Hematopoietic multipotent progenitor cell treated with erythropoietin and hydrocortisone succinate and interleukin-3 and kit ligand, for 6 days (in vitro differentiated cells): ENCODE measurements at regions not wholly inside any gene's neighbourhood (a gene's known extent, or its start where the extent isn't known, plus 50 kb on each side); places are given as distances from the start of the nearest gene placed in this dataset.
"Not testable (repeated sequence)": the region's sequence is repeated elsewhere in the genome, so short reads cannot be mapped to it uniquely, and the experiment has no call there.

Experiments used
- DNase-seq: peaks from one replicate; pipeline ENCODE4 v3.0.0-alpha.2; 2015

DNA sequence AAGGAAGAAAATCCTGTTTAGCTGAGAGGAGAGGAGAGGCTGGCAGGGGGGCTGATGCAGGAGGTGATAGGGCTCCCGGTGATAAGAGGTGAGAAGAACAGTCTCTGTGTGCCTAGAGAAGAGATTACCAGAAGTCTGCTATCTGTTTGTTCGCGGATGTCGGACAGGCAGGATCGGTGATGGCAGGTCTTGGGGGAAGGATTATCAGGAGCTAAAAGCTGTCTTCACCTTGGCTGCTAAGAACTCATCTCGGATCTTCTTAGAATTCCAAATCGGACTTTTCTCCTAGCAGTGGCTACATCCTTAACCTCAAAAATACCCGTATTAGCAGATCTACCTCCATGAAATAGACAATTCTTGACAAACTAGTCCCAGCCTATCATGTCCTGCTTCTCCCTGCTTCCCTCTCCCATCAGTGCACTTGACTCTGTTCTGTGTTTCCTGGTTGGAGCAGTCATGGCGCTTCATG is 282.1 kb upstream of the TRIB2 start:
- no peak for DNase-seq

DNA sequence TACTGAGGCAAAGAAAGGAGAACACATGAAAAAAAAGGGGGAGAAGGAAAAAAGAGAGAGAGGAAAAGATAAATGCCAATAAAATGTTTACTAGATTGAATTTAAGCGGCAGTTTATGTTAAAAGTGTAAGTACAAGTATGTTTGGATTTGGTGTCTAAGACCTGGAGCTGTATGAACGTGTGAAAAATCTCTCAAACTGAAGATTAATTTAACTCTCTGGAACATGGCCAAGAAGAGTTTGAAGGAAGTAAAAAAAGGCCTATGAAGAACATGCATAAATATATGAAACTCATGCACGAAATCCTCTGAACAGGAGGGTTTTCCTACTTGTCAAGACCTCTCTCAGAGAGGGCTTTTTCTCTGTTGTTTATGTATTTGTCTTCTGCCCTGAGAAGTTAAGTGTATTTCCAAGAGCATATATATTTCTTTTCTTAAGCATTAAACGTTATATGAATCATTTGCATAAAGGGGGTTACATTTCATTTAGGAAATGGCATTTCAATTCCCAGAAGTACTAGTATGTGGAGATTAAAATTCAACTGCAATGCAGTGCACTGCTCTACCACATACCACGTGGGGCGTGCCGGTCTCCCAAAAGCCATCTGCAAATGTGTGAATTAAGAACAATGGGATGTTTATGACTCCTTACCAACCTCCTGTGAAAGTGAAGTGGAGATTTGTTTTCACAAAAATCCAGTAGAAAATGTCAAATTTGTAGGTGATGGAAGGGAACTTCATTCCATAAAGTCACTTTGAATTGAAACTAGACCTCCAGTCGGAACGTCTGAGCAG is 281.1 kb upstream of the TRIB2 start:
- no peak for DNase-seq

DNA sequence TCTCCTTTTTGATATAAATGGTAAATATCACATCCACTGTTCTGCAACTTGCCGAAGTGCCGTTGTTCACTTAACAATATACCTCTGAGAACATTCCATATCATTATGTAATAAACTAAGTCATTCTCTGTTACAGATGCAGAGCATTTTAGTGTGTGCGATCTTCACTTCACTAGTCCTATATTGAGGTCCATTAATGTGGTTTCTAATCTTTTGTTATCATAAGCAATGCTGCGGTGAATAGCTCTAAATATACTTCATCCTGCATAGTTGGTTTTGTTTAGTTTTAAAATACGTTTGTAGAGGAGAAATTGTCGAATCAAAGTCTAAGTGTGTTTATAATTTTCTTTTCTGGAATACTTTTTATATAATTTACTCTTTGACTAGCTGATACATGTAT is 280.3 kb upstream of the TRIB2 start:
- DNase-seq: peak; percentile 51

DNA sequence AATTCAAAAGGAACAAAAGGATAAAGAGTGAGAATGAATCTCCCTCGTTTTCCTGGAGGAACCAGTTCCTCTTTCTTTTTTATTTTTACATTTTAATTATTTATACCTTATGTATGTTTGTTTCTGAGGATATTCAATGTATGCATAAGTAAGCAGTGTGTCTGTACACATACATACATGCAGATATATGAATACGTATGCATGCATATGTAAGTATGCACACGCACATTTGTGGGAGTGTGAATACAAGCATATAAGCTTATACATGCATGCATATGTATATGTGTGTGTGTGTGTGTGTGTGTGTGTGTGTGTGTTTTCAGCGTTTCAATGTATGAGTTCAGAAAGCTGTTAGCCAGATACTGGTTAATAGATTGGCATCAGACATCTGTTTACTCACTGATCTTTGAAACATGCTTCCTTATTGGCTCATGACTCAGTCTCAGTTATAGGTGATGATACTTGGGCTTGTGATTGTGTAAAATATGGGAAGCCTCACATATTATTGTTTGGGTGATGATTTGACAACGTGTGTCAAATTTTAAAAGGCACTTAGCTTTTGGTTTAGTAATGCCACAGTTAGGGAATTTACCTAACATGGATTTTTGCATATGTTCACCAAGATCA is 279.7 kb upstream of the TRIB2 start:
- DNase-seq: no peak

DNA sequence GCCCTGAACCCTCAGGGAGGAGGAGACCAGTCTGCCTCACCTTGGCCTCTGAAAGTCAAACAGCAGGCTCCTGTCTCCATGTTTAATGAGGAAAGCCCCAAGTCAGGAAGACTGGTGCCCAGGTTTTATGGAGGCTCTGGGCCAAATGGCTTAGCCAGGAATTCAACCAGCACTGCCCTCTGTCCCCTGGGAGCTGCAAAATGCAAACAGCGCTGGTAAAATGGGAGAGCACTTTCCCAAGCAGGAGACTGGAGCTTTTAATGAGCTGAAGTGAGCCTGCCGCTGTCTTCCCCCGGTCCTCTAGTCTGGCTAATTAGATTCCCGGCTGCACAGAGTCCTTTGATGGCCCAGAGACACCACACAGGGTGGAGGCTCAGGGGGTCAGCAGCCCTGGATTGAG is 276.0 kb upstream of the TRIB2 start:
- DNase-seq: no peak

DNA sequence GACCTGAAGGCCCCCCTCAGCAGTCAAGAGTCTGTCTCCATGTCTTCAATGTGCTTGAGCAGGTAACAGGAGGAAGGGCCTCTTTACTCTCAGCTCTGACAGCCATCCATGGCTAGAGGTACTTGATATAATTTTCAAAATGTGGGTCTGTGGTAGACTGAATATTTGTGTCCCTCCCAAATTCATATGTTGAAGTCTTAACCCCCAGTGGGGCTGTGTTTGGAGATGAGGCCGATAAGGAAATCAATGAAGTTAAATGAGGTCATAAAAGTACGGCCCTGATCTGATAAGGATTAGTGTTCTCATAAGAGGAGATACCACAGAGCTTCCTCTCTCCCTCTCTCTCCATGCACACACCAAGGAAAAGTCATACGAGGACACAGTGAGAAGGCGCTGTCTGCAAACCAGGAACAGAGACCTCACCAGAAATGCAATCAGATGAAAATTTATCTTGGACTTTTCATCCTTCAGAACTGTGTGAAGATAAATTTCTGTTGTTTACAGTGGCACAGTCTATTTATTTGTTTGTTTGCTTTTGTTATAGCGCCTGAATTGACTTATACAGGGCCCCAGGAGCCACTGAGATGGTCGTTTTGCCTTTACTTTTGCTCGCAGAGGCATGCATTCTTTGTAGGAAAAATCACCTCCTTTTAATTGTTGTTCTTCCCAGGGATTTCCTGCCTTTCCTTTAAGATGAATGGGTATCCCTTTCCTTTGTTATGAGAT is 274.8 kb upstream of the TRIB2 start:
- peak; percentile 29 for DNase-seq

DNA sequence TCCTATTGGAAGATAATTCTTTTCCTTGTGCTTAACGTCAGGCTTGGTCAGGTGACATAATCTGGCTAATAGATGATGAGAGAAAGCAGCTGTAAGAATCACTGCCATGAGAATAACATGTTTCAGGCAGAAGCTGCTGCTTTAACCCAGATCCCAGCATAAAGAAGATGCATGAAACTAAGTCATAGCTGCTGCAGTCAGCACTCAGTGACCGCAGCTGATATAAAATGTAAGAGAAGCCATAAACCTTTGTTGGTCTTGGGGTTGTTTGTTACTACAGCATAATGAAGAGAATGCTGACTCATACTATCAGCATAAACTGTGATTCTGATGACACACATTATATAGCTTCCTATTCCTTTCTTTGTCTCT is 274.3 kb upstream of the TRIB2 start:
- no peak for DNase-seq

DNA sequence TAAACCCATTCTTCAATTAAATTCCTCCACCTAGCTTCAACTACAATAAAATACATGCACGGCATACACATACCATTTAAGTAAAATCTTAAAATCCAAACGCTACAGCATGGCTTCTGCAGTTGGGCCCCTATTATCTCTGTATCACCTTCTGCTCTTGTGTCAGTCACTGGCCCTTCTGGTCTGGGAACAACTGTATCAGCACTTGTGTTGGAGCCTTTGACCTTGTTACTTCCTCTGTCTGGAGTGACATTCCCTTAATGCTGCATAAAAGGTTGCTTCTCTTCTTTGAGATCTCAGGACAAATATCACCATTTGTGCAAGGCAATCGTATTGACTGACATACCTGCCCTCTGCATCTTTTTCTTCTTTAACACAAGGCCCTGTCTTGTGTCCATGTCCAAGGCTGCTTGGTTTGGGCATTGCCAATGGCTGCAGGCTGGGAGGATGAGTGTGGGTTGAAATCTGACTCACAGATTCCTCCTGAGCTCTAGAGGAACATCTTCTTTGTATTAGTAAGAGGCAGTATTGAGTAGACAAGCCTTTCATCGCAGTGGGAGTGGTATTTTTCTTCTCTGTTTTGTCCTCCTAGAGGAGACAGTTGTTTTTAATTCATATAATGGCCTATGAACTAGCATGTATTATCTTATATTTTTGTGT is 267.8 kb upstream of the TRIB2 start:
- DNase-seq: peak; percentile 48

DNA sequence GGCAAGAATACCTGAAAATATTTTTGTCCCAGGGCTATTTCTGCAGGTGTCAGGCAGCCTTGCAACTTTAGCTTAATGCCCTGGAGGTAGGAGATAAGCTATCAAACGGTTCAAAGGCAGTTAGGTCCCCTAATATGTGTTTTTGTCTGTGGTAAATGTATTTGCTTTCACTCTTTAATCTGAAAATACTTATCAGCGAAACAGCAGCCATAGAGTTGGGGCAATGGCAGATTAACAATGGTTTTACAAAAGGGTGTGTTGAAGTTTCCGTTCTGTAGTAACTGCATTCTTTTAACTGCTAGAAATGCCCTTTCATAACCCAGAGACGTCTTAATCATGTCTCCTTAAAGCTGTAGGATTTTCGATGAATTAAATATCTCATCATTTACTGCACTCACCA is 265.0 kb upstream of the TRIB2 start:
- peak; percentile 95 for DNase-seq

DNA sequence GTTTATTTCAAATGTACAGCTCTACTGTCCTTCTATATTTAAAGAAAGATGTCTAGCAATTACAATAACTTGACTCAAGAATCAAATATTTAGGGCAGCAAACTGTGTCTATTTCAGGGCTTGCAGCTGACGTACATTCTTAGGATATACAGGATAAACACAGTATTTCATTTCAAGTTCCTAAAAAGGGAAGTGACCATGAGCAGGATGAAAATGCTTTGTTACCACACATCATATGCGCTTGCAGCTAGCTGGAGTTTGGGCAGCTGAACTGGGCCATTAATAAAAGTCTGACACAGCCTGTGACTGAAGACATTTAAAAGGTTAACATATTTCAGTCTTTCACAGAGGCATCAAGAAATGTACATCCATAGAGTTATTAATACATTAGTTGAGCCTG is 264.6 kb upstream of the TRIB2 start:
- DNase-seq: peak; percentile 78

DNA sequence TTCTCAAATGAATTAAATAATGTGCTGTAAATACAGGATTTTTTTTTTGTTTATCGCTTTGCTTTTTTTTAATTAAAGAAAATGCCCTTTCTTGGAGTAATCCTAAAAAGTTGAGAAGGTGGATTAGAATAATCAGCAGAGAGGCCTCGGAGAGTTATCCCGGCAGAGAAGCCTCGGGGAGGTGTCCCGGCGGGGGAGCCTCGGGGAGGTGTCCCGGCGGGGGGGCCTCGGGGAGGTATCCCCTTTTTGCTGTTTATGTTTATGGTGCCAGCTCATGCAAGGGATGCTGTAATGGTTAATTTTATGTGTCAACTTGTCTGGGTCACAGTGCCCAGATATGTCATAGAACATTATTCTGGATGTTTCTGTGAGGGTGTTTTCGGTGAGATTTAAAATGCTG is 263.0 kb upstream of the TRIB2 start:
- no peak for DNase-seq

DNA sequence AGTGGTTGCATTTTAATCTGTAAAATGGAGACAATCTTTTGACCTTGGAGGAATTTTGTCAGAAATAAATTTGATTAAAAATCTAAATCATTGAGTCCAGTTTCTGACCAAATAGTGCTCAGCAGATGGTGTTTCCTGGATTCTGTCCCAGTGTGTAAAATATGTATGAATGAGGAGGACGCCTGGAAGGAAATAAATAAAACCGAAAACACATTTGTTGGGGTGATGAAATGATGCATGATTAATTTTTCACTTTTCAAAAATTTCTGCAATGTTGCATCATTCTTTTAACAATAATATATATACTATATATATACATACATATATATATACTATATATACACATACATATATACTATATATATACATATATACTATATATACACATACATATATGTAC is 261.1 kb upstream of the TRIB2 start:
- DNase-seq: no peak

DNA sequence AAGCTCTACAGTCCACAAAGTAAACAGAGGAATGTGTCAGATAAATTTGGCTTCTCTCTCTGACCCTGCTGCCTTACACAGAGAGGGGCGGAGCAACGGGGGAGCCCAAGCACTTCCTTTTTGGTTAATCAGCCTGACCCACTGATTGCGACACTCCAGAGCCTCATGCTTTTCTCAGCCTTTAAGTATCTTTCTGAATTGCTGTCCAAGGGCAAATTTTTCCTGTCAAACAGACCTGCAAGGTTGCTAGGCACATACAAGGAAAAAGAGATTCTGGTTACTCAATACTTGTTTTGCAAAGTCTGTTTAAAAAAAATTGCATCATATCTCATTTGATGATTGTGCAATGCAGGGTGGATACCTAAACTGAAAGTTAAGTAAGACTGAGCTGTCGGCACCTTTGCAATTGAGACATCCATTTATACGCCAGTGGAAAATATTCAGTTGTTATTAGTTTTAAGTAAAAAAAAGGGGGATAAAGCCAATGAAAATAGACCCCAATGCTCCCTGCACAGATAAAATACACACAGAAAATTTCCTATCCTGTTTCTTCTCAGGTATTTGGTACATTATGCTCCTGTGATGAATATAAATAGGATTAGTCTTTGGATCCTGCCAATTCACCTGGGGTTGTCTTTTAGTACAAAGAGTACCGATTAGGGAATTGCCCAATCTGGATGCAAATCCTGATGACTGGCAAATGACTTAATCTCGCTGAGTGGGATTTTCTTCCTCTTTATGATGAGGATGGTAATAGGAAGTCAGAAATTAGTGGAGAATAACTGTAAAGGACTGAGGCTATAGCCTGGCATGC is 260.2 kb upstream of the TRIB2 start:
- DNase-seq: peak; percentile 97

DNA sequence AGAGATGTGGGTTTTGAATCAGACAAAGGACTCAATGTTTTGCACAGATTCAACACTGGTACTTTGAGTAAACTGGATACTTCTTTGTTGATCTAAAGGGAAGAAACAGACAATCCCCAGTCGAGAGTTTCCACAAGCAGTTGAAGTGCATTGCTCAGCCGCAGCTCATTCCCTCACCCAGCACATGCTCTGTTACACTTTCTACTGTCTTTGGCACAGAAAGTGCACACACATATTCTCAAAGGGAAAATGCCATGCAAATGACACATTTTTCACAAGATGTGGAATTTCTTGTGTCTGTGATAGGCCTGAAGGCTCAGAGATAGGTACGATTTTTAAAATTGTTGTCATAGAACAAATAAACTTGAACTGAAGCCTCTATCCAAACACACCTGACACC is 258.9 kb upstream of the TRIB2 start:
- no peak for DNase-seq

DNA sequence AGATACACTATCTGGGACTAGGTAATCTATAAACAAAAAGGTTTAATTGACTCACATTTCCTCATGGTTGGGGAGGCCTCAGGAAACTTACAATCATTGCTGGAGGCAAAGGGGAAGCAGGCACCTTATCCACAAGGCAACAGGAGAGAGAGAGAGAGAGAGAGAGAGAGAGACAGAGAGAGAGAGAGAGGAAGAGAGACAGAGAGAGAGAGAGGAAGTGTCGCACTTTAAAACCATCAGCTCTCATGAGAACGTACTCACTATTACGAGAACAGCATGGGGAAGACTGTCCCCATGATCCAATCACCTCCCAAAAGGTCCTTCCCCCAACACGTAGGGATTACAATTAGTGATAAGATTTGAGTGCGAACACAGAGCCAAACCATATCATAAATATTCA is 253.5 kb upstream of the TRIB2 start:
- DNase-seq: no peak

DNA sequence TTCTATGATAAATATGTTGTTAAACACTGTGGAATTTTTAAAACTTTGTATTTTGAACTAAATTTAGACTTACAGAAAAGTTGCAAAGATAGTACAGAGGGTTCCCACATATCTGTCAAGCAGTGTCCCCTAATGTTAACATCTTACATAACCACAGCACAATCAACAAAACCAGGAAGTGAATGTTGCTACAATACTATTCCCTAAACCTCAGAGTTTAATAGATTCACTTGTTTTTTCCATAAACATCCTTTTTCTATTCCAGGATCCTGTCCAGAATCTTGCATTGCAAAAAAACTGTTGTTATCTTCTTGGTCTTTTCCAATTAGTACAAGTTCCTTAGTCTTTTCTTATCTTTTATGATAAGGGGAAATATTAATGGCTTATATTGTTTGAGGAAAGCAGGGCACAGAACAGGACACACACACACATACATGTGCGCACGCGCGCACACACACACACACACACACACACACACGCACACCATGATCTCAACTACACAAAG is 251.1 kb upstream of the TRIB2 start:
- DNase-seq: peak; percentile 24

DNA sequence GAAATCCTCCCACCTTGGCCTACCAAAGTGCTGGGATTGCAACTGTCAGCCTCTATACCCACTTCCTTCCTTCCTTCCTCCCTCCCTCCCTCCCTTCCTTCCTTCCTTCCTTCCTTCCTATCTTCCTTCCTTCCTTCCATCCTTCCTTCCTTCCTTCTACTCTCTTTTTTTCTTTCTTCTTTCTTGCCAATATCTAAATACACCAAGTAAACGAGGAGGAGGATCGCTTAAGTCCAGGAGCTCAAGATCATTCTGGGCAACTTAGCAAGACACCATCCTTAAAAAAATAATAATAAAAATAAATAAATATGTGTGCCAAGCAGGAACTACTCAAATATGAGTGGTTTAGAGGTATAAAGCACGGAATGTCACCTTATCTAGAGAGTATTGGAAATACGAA is 249.4 kb upstream of the TRIB2 start:
- no peak for DNase-seq

DNA sequence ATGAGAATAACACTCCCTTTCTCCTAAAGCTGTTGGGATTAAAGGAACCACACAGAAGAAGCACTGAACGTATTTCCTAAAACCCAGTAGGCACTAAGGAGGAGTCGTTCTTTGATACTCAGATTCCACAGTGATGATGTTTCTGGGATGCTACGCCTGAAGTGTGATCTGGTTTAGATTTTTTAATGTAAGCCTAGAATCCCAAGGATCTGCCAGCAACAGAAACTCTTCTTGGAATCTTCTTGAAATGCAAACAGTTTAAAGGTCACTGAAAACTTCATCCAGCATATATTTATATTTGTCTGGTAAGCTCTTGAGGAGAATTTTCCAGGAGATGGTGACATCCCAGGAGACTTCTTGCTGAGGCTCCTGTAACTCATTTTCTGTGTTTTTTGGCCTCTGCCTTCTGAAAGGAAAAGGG is 247.6 kb upstream of the TRIB2 start:
- no peak for DNase-seq

DNA sequence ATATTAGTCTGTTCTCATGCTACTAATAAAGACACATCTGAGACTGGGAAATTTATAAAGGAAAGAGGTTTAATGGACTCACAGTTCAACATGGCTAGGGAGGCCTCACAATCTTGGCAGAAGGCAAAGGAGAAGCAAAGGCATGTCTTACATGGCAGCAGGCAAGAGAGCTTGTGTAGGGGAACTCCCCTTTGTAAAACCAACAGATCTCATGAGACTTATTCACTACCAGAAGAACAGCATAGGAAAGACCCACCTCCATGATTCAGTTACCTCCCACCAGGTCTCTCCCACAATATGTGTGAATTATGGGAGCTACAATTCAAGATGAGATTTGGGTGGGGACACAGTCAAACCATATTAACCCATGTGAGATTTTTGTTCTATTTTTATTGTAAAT is 244.5 kb upstream of the TRIB2 start:
- not testable (repeated sequence) for DNase-seq

DNA sequence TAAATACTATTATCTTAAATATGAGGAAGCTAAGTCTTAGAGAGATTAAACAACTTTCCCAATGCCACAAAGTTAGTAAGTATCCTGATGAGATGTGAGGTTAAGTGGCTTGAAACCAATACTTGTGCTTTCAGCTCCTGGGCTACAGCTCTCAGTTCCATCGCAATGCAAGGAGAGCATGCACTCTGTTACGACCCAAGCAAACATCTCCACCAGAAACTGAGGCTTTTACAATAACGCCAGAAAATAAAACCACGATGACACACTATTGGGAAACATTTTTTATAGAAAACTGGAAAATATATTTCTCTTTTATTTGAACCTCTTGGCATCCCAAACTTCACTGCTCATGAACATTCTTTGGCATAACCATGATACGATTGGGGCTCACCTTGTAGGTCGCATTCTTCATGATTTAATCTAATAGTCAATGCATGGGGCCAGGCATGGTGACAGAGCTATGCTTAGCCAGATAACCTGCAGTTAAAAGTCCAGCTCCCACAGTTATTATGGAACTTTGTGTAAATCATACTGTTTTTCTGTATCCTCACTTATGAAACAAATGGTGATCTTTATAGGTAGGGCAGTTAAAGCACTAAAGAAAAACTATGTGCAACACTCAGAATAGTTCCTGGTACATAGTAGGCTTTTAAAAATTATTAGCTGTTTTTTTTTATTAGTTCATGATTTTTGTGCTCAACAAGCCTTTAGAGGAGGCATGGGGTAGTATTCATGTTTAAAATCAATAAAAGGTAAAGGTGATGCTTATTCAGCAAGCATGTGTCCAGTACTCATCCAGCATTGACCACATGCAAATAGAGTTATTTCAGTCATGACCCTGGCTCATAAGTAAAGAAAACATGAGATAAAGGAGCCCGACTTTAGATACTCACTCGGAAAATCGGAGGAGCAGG is 238.3 kb upstream of the TRIB2 start:
- DNase-seq: no peak

DNA sequence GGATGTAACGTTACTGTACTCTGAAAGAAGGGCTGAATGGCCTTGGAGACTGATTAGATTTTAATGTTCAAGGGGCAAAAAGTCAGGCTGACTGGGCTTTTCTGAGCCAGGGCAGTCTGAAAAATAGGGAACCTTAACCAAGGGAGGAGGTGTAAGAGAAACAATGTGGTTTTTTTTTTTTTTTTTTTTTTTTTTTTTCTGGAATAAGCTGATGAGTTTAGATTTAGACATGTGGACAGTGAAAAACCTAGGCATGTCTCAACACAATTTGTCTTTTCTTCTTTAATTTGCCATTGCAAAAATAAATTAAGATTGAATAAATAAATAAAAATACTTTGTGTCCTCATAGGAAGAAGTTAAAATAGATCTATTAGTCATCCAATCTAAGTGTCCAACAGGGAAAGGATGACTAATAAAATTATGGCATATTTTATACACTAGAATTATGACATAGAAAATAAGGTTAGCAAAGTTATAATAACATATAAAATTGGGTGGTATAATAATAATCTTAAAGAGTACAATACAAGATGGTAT is 237.6 kb upstream of the TRIB2 start:
- no peak for DNase-seq
